SK-N-SH treated with all-trans-retinoic acid at 6 μM for 48 hours (cell line): ENCODE measurements at regions not wholly inside any gene's neighbourhood (a gene's known extent, or its start where the extent isn't known, plus 50 kb on each side); places are given as distances from the start of the nearest gene placed in this dataset.

Experiments
- BACH2 ChIP-seq: fragments of 250-450 bp; sonication (Bioruptor Pico); IDR thresholded peaks from 2 replicates; pipeline ENCODE4 v1.9.0; 2021; ENCODE audit warnings: mild to moderate bottlenecking, borderline replicate concordance
- ESRRG ChIP-seq: fragments of 250-450 bp; sonication (Bioruptor Pico); IDR thresholded peaks from 2 replicates; pipeline ENCODE4 v1.6.1; 2021; ENCODE audit warnings: mild to moderate bottlenecking
- ISL1 ChIP-seq: fragments of 250-450 bp; sonication (Bioruptor Pico); IDR thresholded peaks from 2 replicates; pipeline ENCODE4 v2.1.2; 2022; ENCODE audit warnings: mild to moderate bottlenecking, moderate library complexity
- OSR1 ChIP-seq: fragments of 250-450 bp; sonication (Bioruptor Pico); IDR thresholded peaks from 2 replicates; pipeline ENCODE4 v1.8.0; 2022; ENCODE audit warnings: moderate library complexity, mild to moderate bottlenecking, inconsistent platforms
- PATZ1 ChIP-seq: fragments of 250-450 bp; sonication (Bioruptor Pico); IDR thresholded peaks from 2 replicates; pipeline ENCODE4 v1.8.0; 2020; ENCODE audit warnings: mild to moderate bottlenecking, moderate library complexity, borderline replicate concordance
- POU6F1 ChIP-seq: fragments of 250-450 bp; sonication (Bioruptor Pico); IDR thresholded peaks from 2 replicates; pipeline ENCODE4 v1.8.0; 2021; ENCODE audit warnings: low read depth, mild to moderate bottlenecking, moderate library complexity, borderline replicate concordance
- RARB ChIP-seq: fragments of 250-450 bp; sonication (Bioruptor Pico); IDR thresholded peaks from 2 replicates; pipeline ENCODE4 v1.8.0; 2021; ENCODE audit warnings: mild to moderate bottlenecking, moderate library complexity
- TCF4 ChIP-seq: fragments of 250-450 bp; sonication (Bioruptor Pico); IDR thresholded peaks from 2 replicates; pipeline ENCODE4 v1.8.0; 2021; ENCODE audit warnings: mild to moderate bottlenecking, moderate library complexity, borderline replicate concordance
- ZFP30 ChIP-seq: fragments of 450-650 bp; formaldehyde crosslinking; IDR thresholded peaks from 2 replicates; pipeline ENCODE4 v1.5.0; 2022; ENCODE audit warnings: mild to moderate bottlenecking, moderate library complexity
- ZNF565 ChIP-seq: fragments of 450-650 bp; formaldehyde crosslinking; conservative IDR thresholded peaks from 2 replicates; pipeline ENCODE4 v1.5.0; 2020; ENCODE audit warnings: low read depth, mild to moderate bottlenecking, moderate library complexity
- TF ChIP-seq, protein P1 (sequence below): fragments of 250-450 bp; sonication (Bioruptor Pico); IDR thresholded peaks from 2 replicates; pipeline ENCODE4 v1.5.1; 2020; ENCODE audit warnings: low read depth, mild to moderate bottlenecking, moderate library complexity

GRCh38 chr13:74229242-74229641, 95.0 kb upstream of the KLF12 start:
- TF ChIP-seq, protein P1, sequence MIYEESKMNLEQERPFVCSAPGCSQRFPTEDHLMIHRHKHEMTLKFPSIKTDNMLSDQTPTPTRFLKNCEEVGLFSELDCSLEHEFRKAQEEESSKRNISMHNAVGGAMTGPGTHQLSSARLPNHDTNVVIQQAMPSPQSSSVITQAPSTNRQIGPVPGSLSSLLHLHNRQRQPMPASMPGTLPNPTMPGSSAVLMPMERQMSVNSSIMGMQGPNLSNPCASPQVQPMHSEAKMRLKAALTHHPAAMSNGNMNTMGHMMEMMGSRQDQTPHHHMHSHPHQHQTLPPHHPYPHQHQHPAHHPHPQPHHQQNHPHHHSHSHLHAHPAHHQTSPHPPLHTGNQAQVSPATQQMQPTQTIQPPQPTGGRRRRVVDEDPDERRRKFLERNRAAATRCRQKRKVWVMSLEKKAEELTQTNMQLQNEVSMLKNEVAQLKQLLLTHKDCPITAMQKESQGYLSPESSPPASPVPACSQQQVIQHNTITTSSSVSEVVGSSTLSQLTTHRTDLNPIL (CRISPR knock-in tag) = no peak
- no peak for TF ChIP-seq ESRRG (CRISPR knock-in tag)
- no peak for TF ChIP-seq RARB (CRISPR knock-in tag)
- TF ChIP-seq PATZ1 (CRISPR knock-in tag) = no peak
- TF ChIP-seq POU6F1 (CRISPR knock-in tag) = no peak
- TF ChIP-seq ISL1 (CRISPR knock-in tag) = no peak
- TF ChIP-seq BACH2 (CRISPR knock-in tag) = no peak
- no peak for TF ChIP-seq TCF4 (CRISPR knock-in tag)
- no peak for TF ChIP-seq ZFP30 (CRISPR knock-in tag)
- TF ChIP-seq ZNF565 (CRISPR knock-in tag) = no peak
- no peak for TF ChIP-seq OSR1
